ENCODE measurements at regions not wholly inside any gene's neighbourhood (a gene's known extent, or its start where the extent isn't known, plus 50 kb on each side); places are given as distances from the start of the nearest gene placed in this dataset.

DNA sequence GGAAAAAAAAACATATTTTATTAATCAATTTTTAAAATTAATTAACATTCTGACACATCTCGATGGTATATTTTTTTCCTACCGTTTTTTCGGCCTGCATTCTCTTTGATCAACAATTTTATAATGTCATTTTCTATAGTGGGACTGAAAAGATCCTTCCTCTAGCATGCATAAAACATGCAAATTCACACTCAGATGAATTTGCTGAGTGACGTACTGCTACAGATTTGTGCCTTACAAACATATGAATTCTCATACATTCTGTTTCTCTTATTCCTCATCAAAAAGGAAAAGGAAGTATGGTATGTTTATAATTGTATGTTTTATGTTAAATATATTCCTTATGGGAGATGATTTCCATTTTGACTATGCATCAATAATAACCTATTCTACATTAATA is 458.2 kb downstream of the TSHZ3 start:
- Histone ChIP-seq H3K4me3 (no peak overlapping the region), H3K36me3 (no peaks in the 10 kb centered on the region), H3K9me3 (no peaks in the 10 kb centered on the region), H3K27me3 (peaks cover 4% of the 10 kb centered on the region)
- no peak for DNase-seq

DNA sequence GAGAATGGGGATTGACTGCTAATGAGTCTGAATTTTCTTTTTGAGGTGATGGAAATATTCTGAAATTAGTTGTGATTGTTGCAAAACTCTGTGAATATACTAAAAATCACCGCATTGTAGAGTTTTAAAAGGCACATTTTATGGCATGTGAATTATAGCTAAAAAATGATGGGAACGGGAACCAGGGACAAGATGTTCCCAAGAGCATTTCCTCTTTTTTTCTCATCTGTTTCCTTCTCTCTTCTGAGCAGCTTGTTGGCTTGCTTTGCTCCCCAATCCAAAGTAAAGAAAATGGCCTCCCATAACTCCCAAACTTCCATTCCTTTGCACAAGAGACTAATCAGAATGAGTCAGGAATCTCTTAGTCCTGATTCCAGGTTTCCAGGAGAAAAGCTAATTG is 459.2 kb downstream of the TSHZ3 start:
- no peaks in the 10 kb centered on the region for H3K9me3 ChIP-seq
- H3K27me3 ChIP-seq, result peaks cover 4% of the 10 kb centered on the region
- H3K36me3 ChIP-seq, result no peaks in the 10 kb centered on the region
- DNase-seq, result no peak
- H3K4me3 ChIP-seq, result no peak overlapping the region

DNA sequence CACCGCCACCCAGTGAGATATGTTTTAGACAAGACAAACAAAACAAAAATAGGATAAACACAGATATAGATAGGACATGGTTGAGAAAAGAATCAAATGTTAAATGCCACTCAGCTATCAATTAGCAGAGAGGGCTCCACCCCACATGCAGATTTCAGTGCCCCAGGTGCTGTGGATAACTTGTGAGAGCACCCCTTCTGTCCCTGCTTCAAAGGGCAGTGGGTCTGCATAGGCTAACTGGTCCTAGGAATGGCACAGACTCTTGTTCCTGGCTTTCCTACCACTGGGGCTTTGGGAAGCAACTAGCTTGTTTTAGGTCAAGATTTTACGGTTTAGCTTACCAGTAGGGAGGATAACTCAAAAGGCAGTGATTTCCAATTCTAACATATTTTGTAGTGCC is 460.3 kb downstream of the TSHZ3 start:
- no peak for DNase-seq
- no peak overlapping the region for H3K4me3 ChIP-seq
- no peaks in the 10 kb centered on the region for H3K36me3 ChIP-seq
- H3K27me3 ChIP-seq, result peaks cover 2% of the 10 kb centered on the region
- no peaks in the 10 kb centered on the region for H3K9me3 ChIP-seq

DNA sequence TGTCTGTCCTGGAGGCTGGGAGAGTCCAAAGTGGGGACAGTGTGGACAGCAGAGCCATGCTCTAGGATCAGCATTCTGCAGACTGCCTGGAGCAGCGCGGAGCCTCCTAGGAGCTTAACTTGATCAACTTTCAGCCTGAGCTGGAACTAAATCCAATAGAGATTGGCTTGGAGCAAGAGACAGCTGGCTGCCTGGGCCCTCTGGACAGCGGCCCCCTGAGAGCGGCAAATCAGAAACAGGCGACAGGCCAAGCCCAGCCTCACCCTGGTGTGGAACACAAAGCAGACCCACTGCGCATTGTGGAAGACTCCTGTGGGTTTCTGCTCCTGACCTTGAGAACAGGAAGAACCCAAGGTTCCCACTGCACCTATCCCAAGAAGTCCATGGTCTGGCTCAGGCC is 462.2 kb downstream of the TSHZ3 start:
- Histone ChIP-seq H3K27me3 (no peaks in the 10 kb centered on the region; the same call in none of the 2 replicates), H3K4me3 (no peak overlapping the region), H3K9me3 (no peaks in the 10 kb centered on the region), H3K36me3 (no peaks in the 10 kb centered on the region)
- DNase-seq, result no peak

DNA sequence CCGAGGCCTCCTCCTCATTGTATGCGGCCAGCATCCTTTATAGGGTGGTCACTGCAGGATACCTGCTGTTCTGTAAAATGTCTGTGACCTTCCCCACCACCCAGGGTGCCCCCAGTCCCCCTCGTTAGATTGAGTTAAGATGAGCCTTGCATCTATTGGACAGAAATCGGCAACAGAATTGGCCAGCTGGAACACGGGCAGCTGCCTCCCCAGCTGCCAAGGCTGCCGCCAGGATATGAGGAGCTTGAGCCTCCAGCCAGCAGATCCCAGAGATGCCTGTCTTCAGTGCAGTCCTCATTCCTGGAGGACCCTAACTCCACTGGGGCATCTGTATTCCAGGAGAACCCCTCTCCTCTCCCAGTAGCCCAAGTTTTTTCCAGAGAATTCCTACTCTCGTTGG is 463.0 kb downstream of the TSHZ3 start:
- H3K9me3 ChIP-seq, result no peaks in the 10 kb centered on the region
- DNase-seq, result no peak
- no peaks in the 10 kb centered on the region; the same call in none of the 2 replicates for H3K27me3 ChIP-seq
- no peak overlapping the region for H3K4me3 ChIP-seq
- H3K36me3 ChIP-seq, result no peaks in the 10 kb centered on the region

DNA sequence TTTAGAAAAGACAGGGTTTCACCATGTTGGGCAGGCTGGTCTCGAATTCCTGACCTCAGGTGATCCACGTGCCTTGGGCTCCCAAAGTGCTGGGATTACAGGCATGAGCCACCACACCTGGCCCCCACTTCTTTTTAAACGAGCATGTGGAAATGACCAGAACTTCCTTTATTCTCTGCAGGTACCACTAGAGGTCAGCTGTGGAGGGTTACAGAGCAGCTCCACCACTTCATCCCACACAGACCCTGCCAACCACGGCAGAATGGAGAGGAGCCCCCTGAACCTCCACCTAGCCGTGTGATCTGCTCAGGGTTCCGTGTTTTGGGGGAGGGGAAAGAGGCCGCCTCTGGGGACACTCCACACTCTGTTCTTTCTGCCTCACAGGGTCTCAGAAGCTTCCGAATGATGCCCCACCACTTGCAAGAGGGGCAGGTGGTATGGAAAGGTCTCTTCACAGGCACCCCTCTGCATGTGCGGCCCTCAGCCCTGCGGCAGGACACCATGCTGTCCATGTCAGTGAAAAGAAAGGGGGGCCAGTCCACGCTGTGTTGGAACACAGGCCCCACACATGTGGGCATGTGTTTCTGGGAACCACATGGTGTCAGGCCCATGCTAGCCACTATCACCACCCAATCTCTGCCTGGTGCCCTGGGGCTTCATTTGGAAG is 465.0 kb downstream of the TSHZ3 start:
- Histone ChIP-seq H3K36me3 (no peaks in the 10 kb centered on the region), H3K9me3 (no peaks in the 10 kb centered on the region), H3K27me3 (no peaks in the 10 kb centered on the region; the same call in 1 of the 2 replicates), H3K4me3 (no peak overlapping the region)
- DNase-seq, result no peak

DNA sequence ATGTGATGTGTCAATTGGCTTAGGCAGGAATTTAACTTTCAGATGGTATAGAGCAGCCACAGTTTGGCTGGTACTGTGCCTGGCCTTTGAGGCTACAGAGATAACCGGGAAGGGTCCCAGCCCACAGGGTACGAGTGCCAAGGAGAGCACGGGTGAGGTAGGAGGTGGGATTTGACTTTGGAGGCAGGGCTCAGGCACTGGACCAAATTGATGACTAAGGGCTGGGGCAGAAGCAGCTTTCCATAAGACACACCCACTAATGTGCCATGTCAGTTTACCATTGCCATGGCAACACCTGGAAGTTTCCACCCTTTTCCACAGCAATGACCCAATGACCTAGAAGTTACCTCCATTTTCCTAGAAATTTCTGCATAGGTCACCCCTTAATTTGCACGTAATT is 466.2 kb downstream of the TSHZ3 start:
- H3K36me3 ChIP-seq, result no peaks in the 10 kb centered on the region
- no peaks in the 10 kb centered on the region for H3K9me3 ChIP-seq
- DNase-seq, result peak; percentile 80
- no peak overlapping the region for H3K4me3 ChIP-seq
- no peaks in the 10 kb centered on the region for H3K27me3 ChIP-seq

DNA sequence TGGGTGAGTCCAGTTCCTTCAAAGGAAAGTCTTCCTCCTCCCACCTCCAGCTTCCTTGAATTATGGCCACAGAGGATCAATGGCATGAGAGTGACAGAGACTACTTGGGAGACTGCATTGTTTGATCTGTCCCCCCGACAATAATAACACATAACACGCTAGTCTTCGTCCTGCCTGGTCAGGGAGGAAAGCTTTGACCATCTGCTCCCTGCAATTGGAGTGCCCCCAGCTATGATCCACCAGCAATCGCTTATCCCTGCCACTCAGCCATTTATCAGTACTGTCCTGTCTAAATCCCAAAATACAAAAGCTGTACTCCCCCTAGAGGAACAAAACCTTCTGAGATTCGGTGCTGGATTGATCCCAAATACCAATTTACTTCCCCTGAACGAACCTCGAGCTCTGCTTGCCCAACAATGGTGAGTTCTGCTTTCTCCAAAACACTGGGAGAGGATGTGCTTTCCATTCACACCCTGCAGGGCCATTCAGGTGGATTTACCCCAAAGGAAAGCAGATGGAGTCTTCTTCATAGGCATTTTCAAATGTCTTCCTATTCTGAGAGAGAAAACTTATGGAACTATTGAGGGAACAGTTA is 466.7 kb downstream of the TSHZ3 start:
- DNase-seq, result no peak
- no peak overlapping the region for H3K4me3 ChIP-seq
- no peaks in the 10 kb centered on the region for H3K9me3 ChIP-seq
- H3K36me3 ChIP-seq, result no peaks in the 10 kb centered on the region
- no peaks in the 10 kb centered on the region for H3K27me3 ChIP-seq

DNA sequence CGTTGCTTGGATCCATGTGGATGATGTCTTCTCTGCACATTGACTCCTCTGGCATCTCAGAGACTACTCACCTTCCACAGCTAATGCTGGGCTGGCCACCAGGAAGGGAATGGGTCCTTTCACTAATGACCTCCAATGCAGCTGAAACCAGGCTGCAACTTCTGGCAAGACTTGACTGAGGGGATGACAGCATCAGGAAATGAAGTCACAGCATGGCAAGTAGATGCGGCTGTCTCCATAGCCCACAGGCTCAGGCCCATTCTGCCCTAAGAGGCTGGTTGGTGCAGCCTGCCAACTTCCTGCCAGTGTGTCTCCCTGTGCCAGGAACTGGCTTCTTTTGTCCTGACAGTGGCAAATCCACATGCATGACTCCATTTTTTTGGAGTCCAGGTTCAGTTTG is 467.3 kb downstream of the TSHZ3 start:
- Histone ChIP-seq H3K27me3 (no peaks in the 10 kb centered on the region), H3K9me3 (no peaks in the 10 kb centered on the region), H3K36me3 (no peaks in the 10 kb centered on the region), H3K4me3 (no peak overlapping the region)
- peak; percentile 96 for DNase-seq

DNA sequence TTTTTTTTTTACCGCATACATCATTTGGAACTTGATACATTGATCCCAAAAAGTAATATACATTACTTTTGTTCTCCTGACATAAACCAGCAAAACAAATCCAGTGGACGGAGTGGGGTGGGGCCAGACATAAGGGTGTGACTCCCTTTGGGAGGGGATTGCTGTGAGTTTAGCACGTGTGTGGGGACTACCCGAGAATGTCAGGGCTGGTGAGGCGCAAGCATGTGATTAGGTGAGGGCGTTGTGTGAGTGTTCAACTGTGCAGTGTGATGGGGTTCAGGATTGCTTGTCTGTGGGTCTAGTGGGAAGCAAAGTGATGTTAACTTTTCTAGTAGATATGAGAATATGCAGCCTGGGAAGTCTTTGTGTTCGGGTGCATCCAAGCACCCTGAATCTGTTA is 468.0 kb downstream of the TSHZ3 start:
- Histone ChIP-seq H3K36me3 (no peaks in the 10 kb centered on the region), H3K27me3 (no peaks in the 10 kb centered on the region), H3K4me3 (no peak overlapping the region), H3K9me3 (no peaks in the 10 kb centered on the region)
- DNase-seq, result no peak

DNA sequence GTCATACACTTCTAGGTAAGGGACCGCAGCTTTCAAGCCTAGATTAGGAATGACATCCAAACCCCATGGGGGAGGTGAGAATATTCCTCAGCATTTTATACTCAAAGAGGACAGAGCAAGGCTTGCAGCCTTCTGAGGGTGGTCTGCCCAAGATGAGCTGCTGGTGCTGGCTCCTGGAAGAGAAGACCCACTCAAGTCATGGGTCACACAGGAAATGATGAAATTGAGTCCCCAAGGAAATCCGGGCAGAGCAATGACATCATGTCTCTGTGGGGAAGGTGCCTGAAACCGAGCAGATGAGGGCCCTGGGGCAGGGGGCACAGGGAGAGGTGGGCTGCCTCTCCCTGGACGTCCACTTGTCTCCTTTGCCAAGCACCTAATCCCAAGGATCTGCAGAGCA is 468.7 kb downstream of the TSHZ3 start:
- Histone ChIP-seq H3K4me3 (no peak overlapping the region), H3K27me3 (no peaks in the 10 kb centered on the region), H3K36me3 (no peaks in the 10 kb centered on the region), H3K9me3 (no peaks in the 10 kb centered on the region)
- DNase-seq, result no peak

DNA sequence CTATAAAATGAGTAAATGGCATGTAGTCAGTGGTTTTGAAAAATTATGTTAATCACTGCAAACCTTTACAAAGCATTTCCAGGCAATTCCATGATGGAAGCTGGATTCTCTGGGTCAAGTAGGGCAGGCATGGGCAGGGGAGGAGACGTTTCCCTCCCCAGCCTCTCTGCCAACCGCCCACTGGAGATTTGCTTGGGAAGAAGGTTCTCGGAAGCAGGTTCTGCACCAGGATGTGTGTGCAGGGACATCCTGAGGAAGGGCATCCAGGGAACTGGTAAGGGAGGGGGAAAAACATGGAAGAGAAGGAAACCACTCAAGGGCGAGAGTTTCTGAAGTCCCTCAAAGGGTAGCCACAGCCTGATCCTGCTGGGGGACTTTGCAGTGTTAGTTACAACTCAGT is 469.1 kb downstream of the TSHZ3 start:
- Histone ChIP-seq H3K9me3 (no peaks in the 10 kb centered on the region), H3K27me3 (no peaks in the 10 kb centered on the region), H3K4me3 (no peak overlapping the region), H3K36me3 (no peaks in the 10 kb centered on the region)
- DNase-seq, result no peak

DNA sequence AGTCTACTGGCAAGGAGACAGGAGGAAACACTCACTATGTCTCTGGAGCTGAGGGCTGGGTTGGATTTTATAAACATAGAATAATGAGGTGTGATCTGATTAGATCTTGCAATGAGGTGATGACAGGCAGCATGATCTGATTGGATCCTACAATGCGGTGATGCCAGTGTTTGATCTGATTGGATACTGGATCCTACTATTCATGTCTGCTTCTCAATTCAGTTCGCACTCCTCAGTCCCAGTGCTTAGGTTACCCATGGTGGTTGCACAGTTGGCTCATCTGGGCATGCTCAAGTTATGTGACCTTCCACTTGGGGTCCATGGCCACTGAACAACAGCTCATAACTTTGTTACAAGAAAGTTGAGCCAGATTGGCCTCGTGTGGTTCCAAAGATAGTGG is 469.5 kb downstream of the TSHZ3 start:
- H3K27me3 ChIP-seq, result no peaks in the 10 kb centered on the region
- H3K4me3 ChIP-seq, result no peak overlapping the region
- H3K36me3 ChIP-seq, result no peaks in the 10 kb centered on the region
- no peaks in the 10 kb centered on the region for H3K9me3 ChIP-seq
- no peak for DNase-seq

DNA sequence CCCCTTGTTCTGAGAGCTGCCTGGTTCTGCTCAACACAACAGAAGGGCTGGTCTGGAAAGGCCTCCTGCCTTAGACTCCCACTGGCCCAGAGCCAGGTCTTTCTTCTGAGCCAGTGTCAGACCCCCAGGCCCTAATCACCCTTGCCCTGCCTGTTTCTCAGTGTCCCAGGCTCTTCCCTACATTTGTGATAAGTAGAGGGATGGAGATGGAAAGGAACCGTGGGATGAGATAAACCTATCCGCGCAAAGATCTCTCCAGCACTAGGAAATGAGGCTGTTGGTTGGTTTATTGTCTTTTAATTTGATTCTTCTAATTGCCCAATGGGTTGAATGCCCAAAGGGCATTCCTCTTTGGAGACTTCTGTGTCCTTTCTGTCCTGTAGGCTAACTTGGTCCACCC is 470.0 kb downstream of the TSHZ3 start:
- H3K4me3 ChIP-seq, result no peak overlapping the region
- H3K9me3 ChIP-seq, result no peaks in the 10 kb centered on the region
- H3K36me3 ChIP-seq, result no peaks in the 10 kb centered on the region
- DNase-seq, result no peak
- H3K27me3 ChIP-seq, result no peaks in the 10 kb centered on the region

DNA sequence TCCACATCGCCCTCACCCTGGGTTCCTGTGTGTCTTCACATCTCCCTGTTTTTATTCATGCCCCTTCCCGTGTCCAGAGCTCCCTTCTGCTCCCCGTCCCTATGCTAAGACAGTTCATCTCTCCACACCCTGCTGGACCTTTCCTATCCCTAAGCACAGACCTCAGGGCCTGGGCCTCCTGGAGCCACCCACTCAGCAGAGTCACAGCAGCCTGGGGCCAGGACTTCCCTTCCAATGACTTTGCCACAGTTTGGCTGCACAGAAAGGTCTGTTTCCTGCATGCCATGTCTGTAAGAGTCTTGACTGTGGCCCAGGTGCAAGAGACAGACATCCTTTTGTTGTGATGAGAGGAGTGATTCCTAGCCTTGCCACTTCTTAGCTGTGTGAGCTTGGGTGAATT is 470.7 kb downstream of the TSHZ3 start:
- Histone ChIP-seq H3K36me3 (no peaks in the 10 kb centered on the region), H3K9me3 (no peaks in the 10 kb centered on the region), H3K4me3 (no peak overlapping the region), H3K27me3 (no peaks in the 10 kb centered on the region)
- no peak for DNase-seq

DNA sequence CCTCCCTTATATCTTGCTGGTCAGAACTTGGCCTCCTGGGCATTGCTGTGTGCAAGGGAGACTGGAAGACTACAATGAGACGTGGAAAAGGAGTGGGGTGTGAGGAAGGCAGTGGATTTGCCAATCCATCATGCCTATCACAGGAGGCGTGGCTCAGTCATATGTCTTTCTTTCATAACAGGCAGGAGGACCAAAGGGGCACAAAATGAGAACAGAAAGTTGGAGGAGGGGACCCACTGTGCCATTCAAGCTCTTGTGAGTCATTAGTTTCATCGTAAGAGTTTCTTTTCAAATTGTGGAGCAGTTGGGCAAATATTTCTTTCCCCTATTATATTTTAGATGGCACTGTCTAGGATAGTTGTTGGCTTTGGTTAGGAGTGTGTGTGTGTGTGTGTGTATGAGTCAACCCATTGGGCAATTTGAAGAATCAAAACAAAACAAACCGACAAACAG is 471.5 kb downstream of the TSHZ3 start:
- H3K4me3 ChIP-seq, result no peak overlapping the region
- no peaks in the 10 kb centered on the region for H3K9me3 ChIP-seq
- H3K36me3 ChIP-seq, result no peaks in the 10 kb centered on the region
- DNase-seq, result no peak
- no peaks in the 10 kb centered on the region for H3K27me3 ChIP-seq

DNA sequence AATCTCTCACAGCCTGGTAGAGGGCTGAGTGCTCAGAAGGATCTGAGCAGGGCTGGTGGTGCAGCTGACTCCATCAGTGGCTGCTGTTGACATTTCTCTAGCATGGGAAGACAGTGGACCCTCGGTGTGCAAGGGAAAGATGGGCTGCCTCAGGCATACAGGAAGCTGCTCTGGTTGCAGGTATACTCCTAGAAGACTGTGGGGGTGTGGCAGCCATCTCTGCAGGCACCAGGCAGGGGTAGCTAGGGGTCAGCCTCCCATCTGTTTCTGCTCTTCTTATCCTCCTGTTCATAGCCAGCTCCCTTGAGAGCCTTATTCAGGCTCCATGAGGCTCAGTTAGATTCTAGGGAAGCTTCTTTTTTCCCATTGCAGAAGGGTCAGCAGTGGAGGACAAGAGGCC is 475.5 kb downstream of the TSHZ3 start:
- H3K36me3 ChIP-seq, result no peaks in the 10 kb centered on the region
- H3K4me3 ChIP-seq, result no peak overlapping the region
- DNase-seq, result no peak
- peaks cover 3% of the 10 kb centered on the region; the same call in 1 of the 2 replicates for H3K9me3 ChIP-seq
- no peaks in the 10 kb centered on the region; the same call in 1 of the 2 replicates for H3K27me3 ChIP-seq

DNA sequence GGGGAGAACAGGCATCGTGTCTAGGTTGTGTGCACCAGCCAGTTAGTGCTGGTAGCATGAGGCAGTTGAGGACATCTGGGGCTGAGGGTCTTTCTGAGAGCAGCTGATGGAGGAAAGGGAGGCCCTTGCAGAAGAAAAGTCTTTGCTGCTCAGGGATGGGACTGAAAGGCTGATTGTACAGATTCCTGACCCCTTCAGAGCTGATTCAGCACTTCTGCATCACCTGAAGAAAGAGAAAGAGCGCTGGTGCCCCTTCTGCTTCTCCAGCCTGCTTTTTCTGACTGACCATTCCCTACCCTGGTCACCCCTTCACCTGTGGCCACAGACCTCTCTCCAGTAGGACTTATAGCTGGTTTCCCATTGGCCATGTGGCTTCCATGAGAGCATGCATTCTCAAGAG is 476.2 kb downstream of the TSHZ3 start:
- no peak for DNase-seq
- no peaks in the 10 kb centered on the region for H3K36me3 ChIP-seq
- peaks cover 3% of the 10 kb centered on the region for H3K9me3 ChIP-seq

More for the DNA sequence above, 476.2 kb downstream of the TSHZ3 start:
- Histone ChIP-seq H3K27me3 (no peaks in the 10 kb centered on the region; the same call in 1 of the 2 replicates), H3K4me3 (no peak overlapping the region)
